NCI-H128 (cell line): ENCODE measurements at regions not wholly inside any gene's neighbourhood (a gene's known extent, or its start where the extent isn't known, plus 50 kb on each side); places are given as distances from the start of the nearest gene placed in this dataset.

Source experiments
- DNase-seq: peaks from one replicate; lab custom pipeline; 2025; ENCODE audit not compliant: unreplicated experiment; lab: John Stamatoyannopoulos, UW

- DNase-seq, result no peak
Observed at GRCh38 chrX:43493756-43494155, 162.3 kb upstream of the MAOA start.

GRCh38 chrX:43500246-43500645 is 155.9 kb upstream of the MAOA start:
- DNase-seq, result no peak

GRCh38 chrX:43500996-43501694 is 155.0 kb upstream of the MAOA start:
- DNase-seq, result no peak

- DNase-seq, result no peak
Observed at GRCh38 chrX:43504394-43504793, 151.7 kb upstream of the MAOA start.

- DNase-seq, result no peak
Observed at GRCh38 chrX:43505769-43506168, 150.3 kb upstream of the MAOA start.

GRCh38 chrX:43508694-43509093 is 147.4 kb upstream of the MAOA start:
- DNase-seq, result no peak

- DNase-seq, result no peak
Observed at GRCh38 chrX:43510209-43510608, 145.9 kb upstream of the MAOA start.

- no peak for DNase-seq
Observed at GRCh38 chrX:43513085-43513484, 143.0 kb upstream of the MAOA start.

- DNase-seq, result no peak
Observed at GRCh38 chrX:43514820-43515219, 141.3 kb upstream of the MAOA start.

GRCh38 chrX:43522582-43522981 is 133.5 kb upstream of the MAOA start:
- DNase-seq, result no peak

- DNase-seq, result no peak
Observed at GRCh38 chrX:43525901-43526610, 130.0 kb upstream of the MAOA start.

GRCh38 chrX:43526878-43527277 is 129.2 kb upstream of the MAOA start:
- no peak for DNase-seq

GRCh38 chrX:43527801-43528200 is 128.3 kb upstream of the MAOA start:
- DNase-seq, result no peak

- DNase-seq, result no peak
Observed at GRCh38 chrX:43530837-43531236, 125.3 kb upstream of the MAOA start.

- DNase-seq, result no peak
Observed at GRCh38 chrX:43540318-43540717, 115.8 kb upstream of the MAOA start.

- DNase-seq, result no peak
Observed at GRCh38 chrX:43551590-43551989, 104.5 kb upstream of the MAOA start.

- no peak for DNase-seq
Observed at GRCh38 chrX:43552156-43552555, 103.9 kb upstream of the MAOA start.

- no peak for DNase-seq
Observed at GRCh38 chrX:43552703-43553102, 103.4 kb upstream of the MAOA start.

- DNase-seq, result no peak
Observed at GRCh38 chrX:43553257-43553656, 102.8 kb upstream of the MAOA start.

- DNase-seq, result no peak
Observed at GRCh38 chrX:43556207-43556606, 99.9 kb upstream of the MAOA start.

GRCh38 chrX:43557792-43558191 is 98.3 kb upstream of the MAOA start:
- DNase-seq, result peak; percentile 7

- peak; percentile 2 for DNase-seq
Observed at GRCh38 chrX:43559644-43560043, 96.5 kb upstream of the MAOA start.
